HG03378 (cell line): ENCODE measurements at regions not wholly inside any gene's neighbourhood (a gene's known extent, or its start where the extent isn't known, plus 50 kb on each side); places are given as distances from the start of the nearest gene placed in this dataset.

Source experiments
- ATAC-seq: cut with Tn5 transposase; IDR thresholded peaks from one replicate; pipeline ENCODE4 v1.9.1; 2021; ENCODE audit warnings: mild to moderate bottlenecking, moderate library complexity; ENCODE audit not compliant: unreplicated experiment

- no peak for ATAC-seq
Observed at GRCh38 chr5:143476601-143477211, 73.2 kb upstream of the NR3C1 start.

- no peak for ATAC-seq
Observed at GRCh38 chr5:143474616-143475015, 71.1 kb upstream of the NR3C1 start.

GRCh38 chr5:143473481-143473880 lies 70.0 kb upstream of the NR3C1 start:
- ATAC-seq = no peak

- ATAC-seq = no peak
Observed at GRCh38 chr5:143472576-143472975, 69.1 kb upstream of the NR3C1 start.

- no peak for ATAC-seq
Observed at GRCh38 chr5:143471666-143472464, 68.4 kb upstream of the NR3C1 start.

GRCh38 chr5:143471041-143471509 lies 67.6 kb upstream of the NR3C1 start:
- no peak for ATAC-seq

GRCh38 chr5:143470120-143470519 lies 66.6 kb upstream of the NR3C1 start:
- ATAC-seq = no peak

GRCh38 chr5:143469125-143469524 lies 65.6 kb upstream of the NR3C1 start:
- ATAC-seq = no peak

GRCh38 chr5:143466632-143467031 lies 63.1 kb upstream of the NR3C1 start:
- ATAC-seq = no peak

GRCh38 chr5:143464723-143465490 lies 61.4 kb upstream of the NR3C1 start:
- no peak for ATAC-seq

- ATAC-seq = no peak
Observed at GRCh38 chr5:143462431-143462830, 58.9 kb upstream of the NR3C1 start.

GRCh38 chr5:143459433-143459832 lies 55.9 kb upstream of the NR3C1 start:
- ATAC-seq = no peak

- ATAC-seq = peak; percentile 69
Observed at GRCh38 chr5:143456952-143457547, 53.6 kb upstream of the NR3C1 start.

GRCh38 chr5:143454936-143455516 lies 51.5 kb upstream of the NR3C1 start:
- ATAC-seq = no peak

- no peak for ATAC-seq
Observed at GRCh38 chr5:143453720-143454119, 50.2 kb upstream of the NR3C1 start.
